ENCODE measurements at regions not wholly inside any gene's neighbourhood (a gene's known extent, or its start where the extent isn't known, plus 50 kb on each side); places are given as distances from the start of the nearest gene placed in this dataset.

- TF ChIP-seq POLR2A (IDR thresholded peaks at IDR 0.05) = no peak
- no peak for TF ChIP-seq POLR2AphosphoS5 (IDR thresholded peaks at IDR 0.05)
- no peak for TF ChIP-seq CTCF (IDR thresholded peaks at IDR 0.05)
Measured at GRCh38 chr7:142362349-142362748, 104.5 kb upstream of the PRSS58 start.
